ENCODE measurements at regions not wholly inside any gene's neighbourhood (a gene's known extent, or its start where the extent isn't known, plus 50 kb on each side); places are given as distances from the start of the nearest gene placed in this dataset.

DNA sequence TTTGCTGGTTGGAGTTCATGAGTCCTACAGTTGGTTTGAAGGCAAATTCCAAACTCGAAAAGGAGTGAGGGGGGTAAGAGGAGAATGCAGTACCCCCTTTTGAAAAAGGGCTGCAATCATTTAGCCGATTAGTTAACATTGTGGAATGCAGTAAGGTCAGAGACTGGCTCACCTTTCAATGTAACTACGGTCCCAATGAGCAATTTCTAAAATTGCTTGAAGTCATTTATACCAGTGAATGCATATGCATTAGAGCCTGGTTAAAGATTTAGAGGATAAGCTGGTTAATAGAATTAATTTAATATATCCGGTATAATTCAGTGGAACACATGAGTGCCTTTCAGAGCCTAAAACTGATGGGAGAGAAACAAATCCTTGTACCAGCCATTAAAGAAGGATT lies 172.6 kb upstream of the PAPPA start:
- ATAC-seq (no peak), DNase-seq (ENCODE audit: low read depth in 1 of 2, low spot score in 1 of 2) (no peak), FAIRE-seq (no peak)
- Histone ChIP-seq H3K4me1 (peaks cover 38% of the 10 kb centered on the region), H3K4me2 (no peak overlapping the region), H3K27ac (peak overlapping the region; percentile 35 to 75; a peak in 5 of 6 replicates), H3K9me3 (peaks cover 10% of the 10 kb centered on the region; the same call in 2 of the 3 replicates), H3K4me3 (no peak overlapping the region)
- 84% methylated on average over 4 of the region's 4 CpGs for WGBS (ENCODE audit: missing lambda C conversion rate)
- POLR2A ChIA-PET: no interaction called here
- CTCF ChIA-PET: interaction anchor here (1.0 to 1.8 kb wide), 4 partner anchors 15 to 171 kb away, joined by 3 to 6 read pairs (median 4); no protein-coding TSS in a partner anchor
- no peak for TF ChIP-seq KDM5A (IDR thresholded peaks at IDR 0.05)
- no peak for TF ChIP-seq FOSB (CRISPR knock-in tag; IDR thresholded peaks at IDR 0.05)
- TF ChIP-seq PBX3 (IDR thresholded peaks at IDR 0.05): no peak
- TF ChIP-seq CTCF (IDR thresholded peaks at IDR 0.05): no peak
- no peak for TF ChIP-seq NFE2L2 (conservative IDR thresholded peaks at IDR 0.05; ENCODE audit: low read length)
- TF ChIP-seq SMC3 (IDR thresholded peaks at IDR 0.05): no peak
- no peak for TF ChIP-seq RNF2 (IDR thresholded peaks at IDR 0.05; ENCODE audit: borderline replicate concordance, low read depth)

DNA sequence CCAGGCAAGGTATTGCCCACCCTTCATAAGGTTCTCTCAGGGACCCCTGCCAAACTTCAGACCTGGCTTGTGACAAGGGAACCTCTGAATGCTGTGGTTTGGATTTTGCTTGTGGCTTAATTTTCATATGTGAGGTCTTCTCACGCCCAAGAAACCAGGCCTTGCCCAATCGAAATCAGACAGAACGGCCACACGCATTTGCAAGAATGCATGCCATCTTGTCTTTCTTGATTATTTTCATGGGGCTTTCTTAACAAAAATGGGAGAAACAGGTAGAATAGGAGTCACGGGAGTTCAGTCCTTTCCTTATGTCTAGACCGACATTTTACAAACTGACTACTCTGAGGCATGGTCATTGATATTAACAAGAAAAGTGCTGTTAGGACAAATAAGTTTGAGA lies 170.2 kb upstream of the PAPPA start:
- ChIA-PET CTCF (no interaction called here), POLR2A (no interaction called here)
- no peak for TF ChIP-seq EHMT2 (IDR thresholded peaks at IDR 0.05; ENCODE audit: low read depth)
- no peak for TF ChIP-seq PBX3 (IDR thresholded peaks at IDR 0.05)
- no peak for TF ChIP-seq HOXB13 (CRISPR knock-in tag; IDR thresholded peaks at IDR 0.05; ENCODE audit: low read depth)
- no peak for TF ChIP-seq JUNB (IDR thresholded peaks at IDR 0.05)
- TF ChIP-seq E2F6 (IDR thresholded peaks at IDR 0.05; ENCODE audit: borderline replicate concordance, low read depth): no peak
- TF ChIP-seq RARB (CRISPR knock-in tag; IDR thresholded peaks at IDR 0.05): no peak
- TF ChIP-seq KDM5A (IDR thresholded peaks at IDR 0.05): no peak
- TF ChIP-seq, protein P1, sequence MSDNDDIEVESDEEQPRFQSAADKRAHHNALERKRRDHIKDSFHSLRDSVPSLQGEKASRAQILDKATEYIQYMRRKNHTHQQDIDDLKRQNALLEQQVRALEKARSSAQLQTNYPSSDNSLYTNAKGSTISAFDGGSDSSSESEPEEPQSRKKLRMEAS (IDR thresholded peaks at IDR 0.05): no peak
- no peak for TF ChIP-seq TFCP2L1 (CRISPR knock-in tag; IDR thresholded peaks at IDR 0.05)
- no peak for TF ChIP-seq ZSCAN20 (CRISPR knock-in tag; IDR thresholded peaks at IDR 0.05)
- TF ChIP-seq EP300 (IDR thresholded peaks at IDR 0.05): no peak
- no peak for TF ChIP-seq HDAC2 (IDR thresholded peaks at IDR 0.05)
- no peak for TF ChIP-seq CTCF (IDR thresholded peaks at IDR 0.05)
- TF ChIP-seq, protein P2, sequence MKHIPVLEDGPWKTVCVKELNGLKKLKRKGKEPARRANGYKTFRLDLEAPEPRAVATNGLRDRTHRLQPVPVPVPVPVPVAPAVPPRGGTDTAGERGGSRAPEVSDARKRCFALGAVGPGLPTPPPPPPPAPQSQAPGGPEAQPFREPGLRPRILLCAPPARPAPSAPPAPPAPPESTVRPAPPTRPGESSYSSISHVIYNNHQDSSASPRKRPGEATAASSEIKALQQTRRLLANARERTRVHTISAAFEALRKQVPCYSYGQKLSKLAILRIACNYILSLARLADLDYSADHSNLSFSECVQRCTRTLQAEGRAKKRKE (CRISPR knock-in tag; IDR thresholded peaks at IDR 0.05; ENCODE audit: low read depth): no peak
- TF ChIP-seq JUN (IDR thresholded peaks at IDR 0.05): no peak
- no peak for TF ChIP-seq CHD4 (IDR thresholded peaks at IDR 0.05; ENCODE audit: borderline replicate concordance)
- TF ChIP-seq MAZ (IDR thresholded peaks at IDR 0.05; ENCODE audit: borderline replicate concordance, low read depth, low read length): no peak
- Histone ChIP-seq H3K4me1 (peaks cover 31% of the 10 kb centered on the region), H3K4me3 (no peak overlapping the region), H3K4me2 (no peak overlapping the region), H3K27ac (peak overlapping the region; percentile 11 to 42; a peak in 3 of 6 replicates), H3K9me3 (0 out of 3 replicates have a peak, but pooled peaks cover 3% of the 10 kb centered on the region)
- DNase-seq (ENCODE audit: low read depth in 1 of 2, low spot score in 1 of 2) (no peak), FAIRE-seq (no peak), ATAC-seq (no peak)
- WGBS (ENCODE audit: missing lambda C conversion rate): 98% methylated on average over 6 of the region's 6 CpGs
